GM18502 (cell line): ENCODE measurements at regions not wholly inside any gene's neighbourhood (a gene's known extent, or its start where the extent isn't known, plus 50 kb on each side); places are given as distances from the start of the nearest gene placed in this dataset.

Experiments used
- ATAC-seq: cut with Tn5 transposase; IDR thresholded peaks from one replicate; pipeline ENCODE4 v1.9.1; 2021; ENCODE audit warnings: mild to moderate bottlenecking; ENCODE audit not compliant: unreplicated experiment, poor library complexity

DNA sequence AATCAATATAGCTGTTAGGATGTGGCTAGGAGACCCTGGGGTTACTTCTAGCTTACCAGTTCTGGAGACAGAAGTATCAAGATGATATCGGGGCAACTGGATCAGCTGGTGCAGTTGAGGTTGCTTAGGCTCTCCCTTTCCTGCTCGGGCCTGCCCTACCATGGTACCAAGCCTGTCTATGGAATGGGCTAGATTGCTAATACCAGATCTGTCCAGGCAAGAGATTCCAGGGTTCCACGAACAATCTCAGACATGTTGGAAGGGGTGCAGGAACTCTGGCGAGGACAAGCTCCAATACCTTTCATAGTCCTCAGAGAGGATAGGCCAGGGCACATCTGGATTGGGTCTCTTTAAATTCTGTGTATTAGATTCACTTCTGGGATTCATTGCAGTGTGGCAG, 53.8 kb downstream of the ADM start:
- ATAC-seq = no peak

DNA sequence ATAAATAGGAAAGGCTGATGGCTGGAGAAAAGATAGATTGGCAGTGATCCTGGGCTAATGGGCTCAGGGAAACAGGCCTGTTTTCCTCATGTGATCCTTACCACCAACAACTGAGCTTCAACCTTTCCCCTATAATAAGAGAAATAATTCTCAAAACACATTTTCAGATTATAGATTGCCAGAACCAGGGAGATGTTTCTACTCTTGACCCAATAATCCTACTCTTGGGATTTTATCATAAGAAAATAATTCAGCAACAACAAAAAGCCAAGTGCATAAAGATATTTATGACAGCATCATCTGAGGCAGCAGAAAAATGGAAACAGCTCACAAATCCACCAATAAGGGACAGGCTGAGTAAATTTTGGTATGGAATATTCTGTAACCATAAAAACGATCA, 54.3 kb downstream of the ADM start:
- ATAC-seq = no peak

DNA sequence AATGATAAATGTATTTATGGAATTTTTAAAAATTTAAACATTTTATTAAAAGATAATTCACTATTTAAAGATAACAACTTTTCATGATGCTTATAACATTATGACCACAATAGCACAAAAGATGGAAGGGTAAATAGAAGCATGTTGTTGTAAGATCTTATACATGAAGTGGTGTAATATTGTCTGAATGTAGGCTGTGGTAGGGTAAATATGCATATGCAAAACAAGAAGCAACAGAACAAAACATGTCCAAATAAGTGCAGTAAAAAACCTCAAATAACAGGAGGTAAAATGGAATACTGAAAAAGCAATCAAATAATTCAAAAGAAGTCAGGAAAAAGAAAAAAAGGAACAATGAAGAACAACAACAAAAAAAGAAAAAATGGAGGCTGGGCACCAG, 56.0 kb downstream of the ADM start:
- ATAC-seq = no peak

GRCh38 chr11:10365045-10365444, 60.2 kb downstream of the ADM start:
- no peak for ATAC-seq

GRCh38 chr11:10366568-10367331, 61.9 kb downstream of the ADM start:
- ATAC-seq = peak; percentile 93

GRCh38 chr11:10371926-10372641, 67.2 kb downstream of the ADM start:
- ATAC-seq = no peak

GRCh38 chr11:10373340-10373739, 68.5 kb downstream of the ADM start:
- ATAC-seq = no peak

DNA sequence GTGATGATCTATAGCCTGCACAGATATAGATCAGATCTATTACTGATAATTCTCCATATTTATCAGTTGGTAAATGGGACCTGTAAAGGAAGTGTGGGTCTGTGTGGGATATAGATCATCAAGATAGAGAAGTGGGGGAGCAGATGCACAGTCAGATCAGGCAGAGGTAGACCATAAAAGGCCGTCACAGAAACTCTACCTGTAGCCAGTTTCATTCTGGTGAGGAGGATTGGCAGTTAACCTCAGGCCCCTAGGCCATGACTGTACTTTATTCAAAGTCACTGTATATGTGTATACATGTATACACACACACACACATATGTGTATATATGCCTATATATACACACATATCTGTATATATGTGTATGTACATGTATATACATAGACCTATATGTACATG, 69.1 kb downstream of the ADM start:
- ATAC-seq = no peak

GRCh38 chr11:10374386-10374785, 69.5 kb downstream of the ADM start:
- no peak for ATAC-seq

- no peak for ATAC-seq
Observed at GRCh38 chr11:10375280-10375971, 70.6 kb downstream of the ADM start.

DNA sequence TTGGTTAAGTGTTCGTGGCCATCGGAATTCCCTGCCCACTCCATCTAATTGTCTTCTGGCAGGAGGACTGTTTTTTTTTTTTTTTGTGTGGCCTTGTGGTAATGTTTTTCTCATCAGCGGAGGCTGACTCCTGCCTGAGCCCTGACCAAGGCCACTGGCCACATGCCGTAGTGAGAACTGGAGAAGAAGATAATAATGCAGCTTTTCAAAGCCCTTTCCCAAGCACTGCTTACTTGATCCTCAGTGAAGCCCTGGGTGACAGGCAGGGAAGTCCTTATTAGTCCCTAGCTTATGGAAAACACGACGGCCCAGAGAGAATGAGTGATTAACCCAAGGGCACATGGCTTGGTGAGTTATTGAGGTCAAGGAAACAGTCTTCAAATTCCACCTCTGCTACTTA, 71.2 kb downstream of the ADM start:
- ATAC-seq = no peak

- ATAC-seq = no peak
Observed at GRCh38 chr11:10377183-10377582, 72.3 kb downstream of the ADM start.

DNA sequence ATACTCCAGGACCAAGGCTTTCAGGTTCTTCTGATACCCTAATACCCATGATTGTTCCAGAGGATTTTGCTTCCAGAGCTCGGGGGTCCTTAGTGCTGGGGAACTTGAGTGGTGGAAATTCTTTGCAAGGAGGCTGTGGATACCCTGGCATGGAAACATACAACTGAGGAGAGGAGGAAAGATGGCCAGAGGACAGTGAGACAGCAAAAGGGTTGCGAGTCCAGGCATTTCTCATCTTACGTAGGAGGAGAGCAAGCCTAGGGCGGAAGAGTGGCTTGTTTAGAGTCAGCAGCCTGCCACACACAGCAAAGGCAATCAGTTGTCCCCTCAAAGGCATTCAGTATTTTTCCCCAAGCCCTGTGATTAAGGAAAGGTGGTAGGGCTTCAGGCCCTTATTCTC, 73.5 kb downstream of the ADM start:
- no peak for ATAC-seq

GRCh38 chr11:10379022-10379421, 74.1 kb downstream of the ADM start:
- no peak for ATAC-seq

GRCh38 chr11:10379426-10379825, 74.6 kb downstream of the ADM start:
- no peak for ATAC-seq

DNA sequence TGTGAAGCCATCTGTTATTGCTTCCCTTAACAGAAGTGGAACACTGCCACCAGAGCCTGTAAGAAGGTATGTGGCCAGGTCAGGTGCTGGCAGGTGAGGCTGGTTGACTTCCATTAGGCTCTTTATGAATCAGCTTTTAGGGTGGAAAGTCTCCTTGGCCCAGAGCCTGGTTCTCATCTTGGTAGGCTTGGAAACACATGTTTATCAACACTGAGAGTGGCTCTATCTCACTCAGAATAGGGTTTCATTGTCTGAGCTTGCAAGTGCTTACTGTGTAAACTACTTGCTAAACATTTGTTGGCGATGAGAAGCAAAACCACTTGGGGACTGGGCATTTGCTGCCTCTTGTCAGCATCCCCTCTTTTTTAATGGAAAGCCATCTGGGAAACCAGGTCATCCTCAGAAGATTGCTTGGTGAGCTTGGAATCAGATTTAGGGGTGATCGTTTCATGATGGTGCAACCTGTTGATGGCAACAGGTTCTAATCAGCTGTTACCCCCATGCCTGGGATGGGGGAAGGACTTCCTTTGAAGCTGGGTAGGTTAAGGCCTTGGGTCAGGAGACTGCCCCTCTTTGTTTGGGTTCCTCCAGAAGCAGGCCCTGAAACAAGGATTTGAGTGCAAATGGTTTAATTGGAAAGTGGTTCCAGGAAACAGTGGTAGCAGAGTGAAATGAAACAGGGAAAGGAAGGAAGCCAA, 75.0 kb upstream of the AMPD3 start:
- ATAC-seq = no peak

- no peak for ATAC-seq
Observed at GRCh38 chr11:10380921-10381320, 74.1 kb upstream of the AMPD3 start.

GRCh38 chr11:10381736-10382135, 73.3 kb upstream of the AMPD3 start:
- ATAC-seq = no peak

DNA sequence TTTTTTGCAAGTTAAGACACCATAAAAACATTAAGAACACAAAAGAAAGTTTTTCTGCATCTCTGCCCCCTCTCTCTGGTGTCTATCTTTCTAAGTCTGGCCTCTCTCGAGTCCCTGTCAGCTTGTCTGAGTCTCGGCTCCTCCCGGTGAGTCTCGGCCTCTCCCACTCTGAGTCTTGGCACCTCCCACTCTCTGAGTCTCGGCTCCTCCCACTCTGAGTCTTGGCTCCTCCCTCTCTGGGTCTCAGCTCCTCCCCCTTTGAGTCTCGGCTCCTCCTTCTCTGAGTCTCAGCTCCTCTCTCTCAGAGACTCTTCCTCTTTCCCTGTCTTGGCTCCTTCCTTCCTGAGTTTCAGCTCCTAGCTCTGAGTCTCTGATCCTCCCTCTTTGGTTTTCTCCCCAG, 72.5 kb upstream of the AMPD3 start:
- no peak for ATAC-seq

- no peak for ATAC-seq
Observed at GRCh38 chr11:10385696-10386095, 69.4 kb upstream of the AMPD3 start.

GRCh38 chr11:10386361-10386760, 68.7 kb upstream of the AMPD3 start:
- ATAC-seq = no peak
